ENCODE measurements at regions not wholly inside any gene's neighbourhood (a gene's known extent, or its start where the extent isn't known, plus 50 kb on each side); places are given as distances from the start of the nearest gene placed in this dataset.

DNA sequence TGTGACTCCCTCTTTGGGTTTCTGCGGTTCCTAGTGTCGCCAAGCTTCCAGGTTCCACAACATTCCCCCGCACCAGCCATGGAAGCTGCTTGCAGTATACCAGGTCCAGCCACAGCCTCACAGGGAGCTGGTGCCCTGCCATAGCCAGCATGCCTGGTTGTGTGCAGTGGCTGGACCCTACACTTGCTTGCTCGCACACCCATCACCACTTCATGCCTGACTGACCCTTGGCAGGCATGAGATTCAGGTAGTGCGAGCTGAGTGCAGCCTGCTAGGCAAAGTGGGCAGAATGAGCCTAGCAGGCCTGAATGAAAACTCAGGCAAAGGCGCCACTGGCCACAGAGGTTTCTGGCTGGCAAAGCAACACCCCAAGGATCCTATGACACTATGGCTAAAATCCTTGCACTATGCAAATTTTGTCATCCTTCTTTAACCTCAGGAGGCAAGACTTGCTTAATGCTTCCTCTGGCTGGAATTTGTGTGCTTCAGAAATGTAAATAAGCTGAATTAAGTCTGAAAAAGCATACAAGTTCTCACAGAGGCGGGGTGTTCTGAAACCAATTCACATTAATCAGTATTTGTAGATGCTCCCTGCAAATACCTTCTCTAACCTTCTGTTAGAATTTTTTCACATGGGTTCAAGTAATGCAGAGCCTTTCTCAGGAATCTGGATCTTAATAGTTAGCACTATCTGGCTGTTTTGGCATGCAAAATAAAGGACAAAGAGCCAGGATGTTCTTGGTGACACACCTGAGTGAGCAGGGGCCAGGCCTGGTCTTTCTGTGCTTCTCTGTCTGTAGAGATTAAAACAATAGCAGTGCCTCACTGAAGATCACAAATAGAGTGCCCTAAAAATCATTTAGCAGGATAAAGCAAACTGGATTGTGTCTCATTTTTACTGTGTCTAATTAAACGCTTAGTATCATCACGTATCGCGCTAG lies 256.9 kb downstream of the GPATCH2 start:
- intact Hi-C loops (cut with DNase I): no loop called here
- WGBS: 95% methylated on average over 11 of the region's 11 CpGs
- TF ChIP-seq POLR2A (IDR thresholded peaks at IDR 0.05) (no peak), POLR2AphosphoS5 (IDR thresholded peaks at IDR 0.05) (no peak)
- TF ChIP-seq, protein P1, sequence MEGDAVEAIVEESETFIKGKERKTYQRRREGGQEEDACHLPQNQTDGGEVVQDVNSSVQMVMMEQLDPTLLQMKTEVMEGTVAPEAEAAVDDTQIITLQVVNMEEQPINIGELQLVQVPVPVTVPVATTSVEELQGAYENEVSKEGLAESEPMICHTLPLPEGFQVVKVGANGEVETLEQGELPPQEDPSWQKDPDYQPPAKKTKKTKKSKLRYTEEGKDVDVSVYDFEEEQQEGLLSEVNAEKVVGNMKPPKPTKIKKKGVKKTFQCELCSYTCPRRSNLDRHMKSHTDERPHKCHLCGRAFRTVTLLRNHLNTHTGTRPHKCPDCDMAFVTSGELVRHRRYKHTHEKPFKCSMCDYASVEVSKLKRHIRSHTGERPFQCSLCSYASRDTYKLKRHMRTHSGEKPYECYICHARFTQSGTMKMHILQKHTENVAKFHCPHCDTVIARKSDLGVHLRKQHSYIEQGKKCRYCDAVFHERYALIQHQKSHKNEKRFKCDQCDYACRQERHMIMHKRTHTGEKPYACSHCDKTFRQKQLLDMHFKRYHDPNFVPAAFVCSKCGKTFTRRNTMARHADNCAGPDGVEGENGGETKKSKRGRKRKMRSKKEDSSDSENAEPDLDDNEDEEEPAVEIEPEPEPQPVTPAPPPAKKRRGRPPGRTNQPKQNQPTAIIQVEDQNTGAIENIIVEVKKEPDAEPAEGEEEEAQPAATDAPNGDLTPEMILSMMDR (IDR thresholded peaks at IDR 0.05): no peak

DNA sequence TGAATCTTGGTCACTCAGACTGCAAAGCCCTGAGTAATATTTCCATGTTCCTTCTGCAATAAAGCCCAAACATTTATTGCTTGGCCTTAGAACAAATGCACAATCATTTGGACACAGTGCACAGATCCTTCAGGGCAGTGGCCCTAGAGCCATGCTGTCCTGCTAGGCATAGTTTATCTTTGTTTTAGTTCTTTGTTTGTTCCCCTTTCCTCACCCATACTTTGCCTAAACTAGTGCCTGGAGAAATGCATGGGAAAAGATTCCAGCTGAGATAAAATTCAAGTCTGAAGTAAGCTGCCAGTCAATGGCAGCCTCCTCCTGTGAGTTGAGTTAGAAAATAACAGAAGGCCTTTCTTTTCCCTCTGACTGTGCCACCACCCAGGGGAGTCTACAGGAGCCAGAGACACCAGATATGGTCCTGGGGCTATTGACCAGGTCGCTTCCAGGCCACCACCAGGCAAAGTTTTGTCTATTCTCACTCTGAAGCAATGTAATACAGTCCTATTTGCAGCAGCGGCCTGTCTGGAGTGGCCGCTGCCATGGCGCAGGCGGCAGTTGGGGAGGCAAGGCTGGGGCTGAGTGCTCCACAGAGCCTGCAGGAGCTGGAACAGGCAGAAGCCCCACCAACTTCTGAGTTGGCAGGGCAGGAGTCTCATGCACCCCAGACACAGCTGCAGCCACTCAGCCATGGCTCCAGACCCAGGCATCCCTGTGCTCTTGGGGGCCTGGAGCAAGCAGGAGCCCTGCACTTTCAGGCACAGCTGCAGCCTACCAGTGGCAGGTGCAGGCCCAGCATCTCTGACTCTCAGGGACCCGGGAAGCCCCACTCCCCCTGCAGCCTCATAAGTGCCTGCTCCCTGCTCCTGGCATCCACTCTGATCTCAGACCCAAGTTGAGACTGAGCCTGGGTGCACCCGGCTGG lies 258.6 kb downstream of the GPATCH2 start:
- Histone ChIP-seq H3K4me3 (no peak overlapping the region), H3K27me3 (replicated peaks; ENCODE audit: insufficient read depth) (no peaks in the 10 kb centered on the region), H3K27ac (no peak overlapping the region), H3K36me3 (no peaks in the 10 kb centered on the region), H3K9me3 (no peaks in the 10 kb centered on the region), H3K4me1 (replicated peaks) (no peaks in the 10 kb centered on the region)
- no peak for DNase-seq (ENCODE audit: low spot score)
- intact Hi-C loops (cut with DNase I): no loop called here
- TF ChIP-seq POLR2AphosphoS5 (IDR thresholded peaks at IDR 0.05) (no peak), POLR2A (IDR thresholded peaks at IDR 0.05) (no peak)
- TF ChIP-seq, protein P1 (IDR thresholded peaks at IDR 0.05): no peak
- 92% methylated on average over 7 of the region's 7 CpGs for WGBS

More for the DNA sequence above, 256.9 kb downstream of the GPATCH2 start:
- Histone ChIP-seq H3K4me3 (no peak overlapping the region), H3K36me3 (no peaks in the 10 kb centered on the region), H3K27ac (no peak overlapping the region), H3K27me3 (replicated peaks; ENCODE audit: insufficient read depth) (no peaks in the 10 kb centered on the region), H3K9me3 (no peaks in the 10 kb centered on the region), H3K4me1 (replicated peaks) (no peaks in the 10 kb centered on the region)
- no peak for DNase-seq (ENCODE audit: low spot score)

DNA sequence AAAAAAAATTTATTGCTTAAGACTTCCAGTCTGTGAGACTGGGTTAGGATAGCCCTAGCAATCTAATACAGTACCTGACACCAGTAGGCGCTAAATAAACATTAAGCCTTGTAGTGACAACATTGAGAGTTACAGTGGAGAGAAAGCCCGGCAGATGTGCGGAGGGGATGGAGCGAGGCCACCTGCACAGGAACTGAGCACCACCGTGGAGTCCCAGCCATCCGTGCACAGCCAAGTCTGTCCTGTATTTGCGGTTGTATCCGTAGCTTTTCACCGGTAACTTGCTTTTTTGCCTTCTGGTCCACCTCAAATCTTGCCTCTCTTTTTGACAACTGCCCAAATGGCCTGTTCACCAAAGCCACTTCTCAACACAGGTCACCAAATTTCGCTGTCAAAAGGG lies 260.1 kb downstream of the GPATCH2 start:
- no peaks in the 10 kb centered on the region for H3K4me1 ChIP-seq (replicated peaks)
- no peak overlapping the region for H3K4me3 ChIP-seq
- no peak for DNase-seq (ENCODE audit: low spot score)
- intact Hi-C loops (cut with DNase I): no loop called here
- H3K27ac ChIP-seq: no peak overlapping the region
- 90% methylated on average over 10 of the region's 10 CpGs for WGBS
- no peaks in the 10 kb centered on the region for H3K36me3 ChIP-seq
- TF ChIP-seq, protein P1 (IDR thresholded peaks at IDR 0.05): no peak
- TF ChIP-seq POLR2AphosphoS5 (IDR thresholded peaks at IDR 0.05): no peak
- no peak for TF ChIP-seq POLR2A (IDR thresholded peaks at IDR 0.05)
- no peaks in the 10 kb centered on the region for H3K9me3 ChIP-seq
- H3K27me3 ChIP-seq (replicated peaks; ENCODE audit: insufficient read depth): no peaks in the 10 kb centered on the region

DNA sequence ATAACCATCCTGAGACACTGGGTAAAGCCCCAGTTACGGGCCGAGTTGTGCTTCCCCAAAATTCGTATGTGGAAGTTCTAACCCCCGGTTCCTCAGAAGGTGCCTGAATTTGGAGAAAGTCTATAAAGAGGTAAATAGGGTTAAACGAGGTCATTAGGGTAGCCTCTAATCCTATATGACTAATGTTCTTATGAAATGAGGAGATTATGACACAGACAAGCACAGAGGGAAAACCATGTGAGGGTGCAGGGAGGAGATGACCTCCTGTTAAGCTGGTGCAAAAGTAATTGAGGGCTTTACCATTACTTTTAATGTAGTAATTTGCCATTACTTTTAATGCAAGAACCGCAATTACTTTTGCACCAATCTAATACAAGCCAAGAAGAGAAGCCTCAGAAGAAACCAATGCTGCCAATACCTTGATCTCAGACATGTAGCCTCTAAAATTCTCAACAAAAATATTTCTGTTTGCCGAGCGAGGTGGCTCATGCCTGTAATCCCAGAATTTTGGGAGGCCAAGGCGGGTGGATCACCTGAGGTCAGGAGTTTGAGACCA lies 260.8 kb downstream of the GPATCH2 start:
- Histone ChIP-seq H3K27ac (no peak overlapping the region), H3K4me3 (no peak overlapping the region), H3K9me3 (no peaks in the 10 kb centered on the region), H3K27me3 (replicated peaks; ENCODE audit: insufficient read depth) (no peaks in the 10 kb centered on the region), H3K4me1 (replicated peaks) (no peaks in the 10 kb centered on the region), H3K36me3 (no peaks in the 10 kb centered on the region)
- intact Hi-C loops (cut with DNase I): no loop called here
- TF ChIP-seq POLR2A (IDR thresholded peaks at IDR 0.05): no peak
- TF ChIP-seq POLR2AphosphoS5 (IDR thresholded peaks at IDR 0.05): no peak
- TF ChIP-seq, protein P1 (IDR thresholded peaks at IDR 0.05): no peak
- no peak for DNase-seq (ENCODE audit: low spot score)
- 83% methylated on average over 9 of the region's 9 CpGs for WGBS

Measured in prostate gland (tissue), 2 donors.